AG04449 (cell line): ENCODE measurements at regions not wholly inside any gene's neighbourhood (a gene's known extent, or its start where the extent isn't known, plus 50 kb on each side); places are given as distances from the start of the nearest gene placed in this dataset.

Experiments
- CTCF ChIA-PET: fragments of 350-600 bp; formaldehyde crosslinking; extraction: SDS; loops from one replicate; lab custom pipeline; 2021; ENCODE audit warnings: antibody characterized with exemption; lab: Yijun Ruan, JAX
- POLR2A ChIA-PET: fragments of 400-600, 350-600 bp; formaldehyde crosslinking; extraction: SDS; loops from one replicate; lab custom pipeline; 2020; ENCODE audit warnings: antibody characterized with exemption, inconsistent platforms; lab: Yijun Ruan, JAX
- DNase-seq: peaks from one replicate; pipeline ENCODE4 v3.0.0-alpha.2; 2010; ENCODE audit warnings: low read depth, low spot score
- H3K4me3 ChIP-seq: 2 replicates; pipeline ENCODE4 v1.5.1; 2011; ENCODE audit warnings: low read depth, mild to moderate bottlenecking, control low read depth, low read length
- CTCF ChIP-seq: IDR thresholded peaks from one replicate; pipeline ENCODE4 v1.5.1; 2011; ENCODE audit warnings: mild to moderate bottlenecking, moderate library complexity, low read length, control low read depth, inconsistent platforms; ENCODE audit not compliant: insufficient read depth; ENCODE audit errors: missing control alignments

DNA sequence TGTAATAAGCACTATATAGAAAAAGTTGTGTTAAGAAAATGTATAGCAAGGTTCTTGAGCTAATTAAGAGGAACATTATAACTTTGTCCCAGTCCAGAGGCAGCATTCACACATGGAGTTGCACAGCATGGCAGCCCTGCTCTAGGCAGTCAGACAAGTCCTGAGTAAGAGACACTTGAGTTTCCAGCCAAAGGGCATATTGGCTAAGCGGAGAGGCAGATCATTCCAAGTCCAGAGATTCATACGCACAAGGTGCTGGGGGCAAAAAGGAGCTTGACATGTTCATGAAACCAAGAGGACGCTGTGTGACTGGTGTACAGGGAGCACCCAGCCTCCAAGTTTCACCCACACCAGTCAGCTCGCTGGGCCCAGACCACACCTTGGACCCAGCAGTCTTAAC, 232.6 kb upstream of the IPO5 start:
- no peak for DNase-seq
- ChIA-PET CTCF (no interaction called here), POLR2A (no interaction called here)
- no peak overlapping the region for H3K4me3 ChIP-seq
- no peak for TF ChIP-seq CTCF

- DNase-seq, result no peak
- TF ChIP-seq CTCF, result no peak
- POLR2A ChIA-PET, result no interaction called here
- H3K4me3 ChIP-seq, result no peak overlapping the region
- CTCF ChIA-PET, result no interaction called here
These were observed 229.8 kb upstream of the IPO5 start for GRCh38 chr13:97723655-97724054.

- ChIA-PET POLR2A (no interaction called here), CTCF (no interaction called here)
- no peak overlapping the region for H3K4me3 ChIP-seq
- no peak for TF ChIP-seq CTCF
- DNase-seq, result no peak
These were observed 229.0 kb upstream of the IPO5 start for GRCh38 chr13:97724450-97724849.

- ChIA-PET CTCF (no interaction called here), POLR2A (no interaction called here)
- no peak for TF ChIP-seq CTCF
- no peak for DNase-seq
- H3K4me3 ChIP-seq, result no peak overlapping the region
These were observed 226.7 kb upstream of the IPO5 start for GRCh38 chr13:97726664-97727280.

DNA sequence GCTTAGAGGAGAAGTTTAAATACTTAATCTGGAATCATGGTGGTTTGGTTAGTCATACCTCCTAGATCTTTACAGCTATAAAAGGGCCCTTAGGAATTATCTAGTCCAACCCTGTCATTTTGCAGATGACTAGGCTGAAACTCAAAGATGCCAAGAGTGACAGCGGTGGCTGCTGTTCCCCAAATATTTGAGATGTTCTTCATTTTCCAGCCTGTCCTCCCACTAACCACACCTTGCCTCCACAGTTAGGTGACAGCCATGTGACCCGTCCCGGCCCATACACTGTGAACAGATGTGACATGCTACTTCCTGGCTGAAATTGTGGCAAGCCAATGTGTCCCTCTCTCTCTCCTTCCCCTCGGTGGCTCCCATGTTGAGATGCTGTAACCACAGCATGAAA, 225.5 kb upstream of the IPO5 start:
- TF ChIP-seq CTCF, result no peak
- ChIA-PET POLR2A (no interaction called here), CTCF (no interaction called here)
- DNase-seq, result no peak
- H3K4me3 ChIP-seq, result no peak overlapping the region

- ChIA-PET CTCF (no interaction called here), POLR2A (no interaction called here)
- TF ChIP-seq CTCF, result no peak
- DNase-seq, result no peak
- H3K4me3 ChIP-seq, result no peak overlapping the region
These were observed 217.0 kb upstream of the IPO5 start for GRCh38 chr13:97736436-97736835.
